Cardiac muscle cell (in vitro differentiated cells and primary cell): ENCODE measurements at regions not wholly inside any gene's neighbourhood (a gene's known extent, or its start where the extent isn't known, plus 50 kb on each side); places are given as distances from the start of the nearest gene placed in this dataset.

ENCODE experiments used
- DNase-seq, 2 donors: peaks; one replicate each; pipeline versions ENCODE4 v3.0.0 to v3.0.0-alpha.2; 2010 to 2017; ENCODE audit warnings: low read depth in 1 of 2, low spot score in 1 of 2
- H3K27ac ChIP-seq: fragments of 200-600 bp; sonication (generic); 2 replicates; pipeline ENCODE4 v1.5.1; 2016
- H3K27me3 ChIP-seq: fragments of 200-600 bp; sonication (generic); 2 replicates; pipeline ENCODE4 v1.6.0; 2016; ENCODE audit warnings: control low read depth
- H3K36me3 ChIP-seq: fragments of 200-600 bp; sonication (generic); 2 replicates; pipeline ENCODE4 v1.5.1; 2016; ENCODE audit warnings: control low read depth
- H3K4me1 ChIP-seq: fragments of 200-600 bp; sonication (generic); 2 replicates; pipeline ENCODE4 v1.8.1; 2017; ENCODE audit warnings: low read depth, mild to moderate bottlenecking, mixed run types
- H3K4me3 ChIP-seq: fragments of 200-600 bp; sonication (generic); 2 replicates; pipeline ENCODE4 v1.5.1; 2016; ENCODE audit warnings: mild to moderate bottlenecking
- H3K9me3 ChIP-seq: fragments of 200-600 bp; sonication (generic); 2 replicates; pipeline ENCODE4 v1.5.1; 2017; ENCODE audit warnings: low read depth, mild to moderate bottlenecking, control low read depth
- CTCF ChIP-seq: IDR thresholded peaks from 2 replicates; pipeline ENCODE4 v1.5.1; 2012; ENCODE audit warnings: low read depth, mild to moderate bottlenecking, low read length

- DNase-seq, result no peak
- H3K27ac ChIP-seq, result no peak overlapping the region
- H3K36me3 ChIP-seq, result no peaks in the 10 kb centered on the region
- peaks cover 4% of the 10 kb centered on the region for H3K27me3 ChIP-seq
- no peaks in the 10 kb centered on the region for H3K4me1 ChIP-seq
- TF ChIP-seq CTCF, result no peak
- H3K9me3 ChIP-seq, result no peaks in the 10 kb centered on the region
- no peak overlapping the region for H3K4me3 ChIP-seq
Measured at GRCh38 chr21:36551321-36551720, 71.4 kb upstream of the CLDN14 start.

GRCh38 chr21:36551731-36552433 is 72.0 kb upstream of the CLDN14 start:
- peaks cover 4% of the 10 kb centered on the region for H3K27me3 ChIP-seq
- no peak overlapping the region for H3K27ac ChIP-seq
- H3K36me3 ChIP-seq, result no peaks in the 10 kb centered on the region
- no peak for TF ChIP-seq CTCF
- peak in 1 of 2 donors; percentile 73 for DNase-seq
- no peak overlapping the region for H3K4me3 ChIP-seq
- no peaks in the 10 kb centered on the region for H3K9me3 ChIP-seq
- H3K4me1 ChIP-seq, result no peaks in the 10 kb centered on the region

- DNase-seq, result no peak
- no peaks in the 10 kb centered on the region for H3K9me3 ChIP-seq
- H3K36me3 ChIP-seq, result no peaks in the 10 kb centered on the region
- H3K27me3 ChIP-seq, result no peaks in the 10 kb centered on the region
- TF ChIP-seq CTCF, result no peak
- H3K4me3 ChIP-seq, result no peak overlapping the region
- H3K27ac ChIP-seq, result no peak overlapping the region
- no peaks in the 10 kb centered on the region for H3K4me1 ChIP-seq
Measured at GRCh38 chr21:36552434-36552785, 72.5 kb upstream of the CLDN14 start.

GRCh38 chr21:36553406-36553805 is 73.5 kb upstream of the CLDN14 start:
- Histone ChIP-seq H3K27ac (no peak overlapping the region), H3K36me3 (no peaks in the 10 kb centered on the region), H3K4me1 (no peaks in the 10 kb centered on the region), H3K9me3 (no peaks in the 10 kb centered on the region), H3K27me3 (no peaks in the 10 kb centered on the region), H3K4me3 (no peak overlapping the region)
- no peak for TF ChIP-seq CTCF
- DNase-seq, result no peak

- DNase-seq, result no peak
- Histone ChIP-seq H3K9me3 (no peaks in the 10 kb centered on the region), H3K4me3 (no peak overlapping the region), H3K36me3 (no peaks in the 10 kb centered on the region), H3K27me3 (no peaks in the 10 kb centered on the region), H3K4me1 (no peaks in the 10 kb centered on the region), H3K27ac (no peak overlapping the region)
- TF ChIP-seq CTCF, result no peak
Measured at GRCh38 chr21:36554411-36555157, 74.7 kb upstream of the CLDN14 start.
